Activated T-cell treated with anti-CD3 and anti-CD28 coated beads for 24 hours (primary cell): ENCODE measurements at regions not wholly inside any gene's neighbourhood (a gene's known extent, or its start where the extent isn't known, plus 50 kb on each side); places are given as distances from the start of the nearest gene placed in this dataset.
"Not testable (repeated sequence)": the region's sequence is repeated elsewhere in the genome, so short reads cannot be mapped to it uniquely, and the experiment has no call there.

Source experiments
- DNase-seq: peaks from one replicate; pipeline ENCODE4 v3.0.0-alpha.2; 2020; ENCODE audit warnings: low read depth

GRCh38 chr22:34834541-34834940 lies 231.4 kb upstream of the ISX start:
- not testable (repeated sequence) for DNase-seq

GRCh38 chr22:34841331-34841771 lies 224.6 kb upstream of the ISX start:
- DNase-seq = no peak

- no peak for DNase-seq
Observed at GRCh38 chr22:34841911-34842310, 224.0 kb upstream of the ISX start.

GRCh38 chr22:34842630-34843029 lies 223.3 kb upstream of the ISX start:
- DNase-seq = no peak

GRCh38 chr22:34843743-34844142 lies 222.2 kb upstream of the ISX start:
- DNase-seq = not testable (repeated sequence)

- DNase-seq = no peak
Observed at GRCh38 chr22:34845391-34845790, 220.6 kb upstream of the ISX start.

- DNase-seq = no peak
Observed at GRCh38 chr22:34847072-34847471, 218.9 kb upstream of the ISX start.

- DNase-seq = no peak
Observed at GRCh38 chr22:34849965-34850364, 216.0 kb upstream of the ISX start.

- no peak for DNase-seq
Observed at GRCh38 chr22:34851918-34852662, 213.9 kb upstream of the ISX start.

GRCh38 chr22:34855471-34855870 lies 210.5 kb upstream of the ISX start:
- DNase-seq = no peak

GRCh38 chr22:34858066-34858465 lies 207.9 kb upstream of the ISX start:
- no peak for DNase-seq

- DNase-seq = no peak
Observed at GRCh38 chr22:34861787-34862186, 204.2 kb upstream of the ISX start.

GRCh38 chr22:34866081-34866480 lies 199.9 kb upstream of the ISX start:
- DNase-seq = no peak

- DNase-seq = no peak
Observed at GRCh38 chr22:34866495-34867131, 199.3 kb upstream of the ISX start.

GRCh38 chr22:34877506-34877905 lies 188.5 kb upstream of the ISX start:
- no peak for DNase-seq

- DNase-seq = no peak
Observed at GRCh38 chr22:34878171-34878570, 187.8 kb upstream of the ISX start.

GRCh38 chr22:34879001-34879400 lies 187.0 kb upstream of the ISX start:
- no peak for DNase-seq

- no peak for DNase-seq
Observed at GRCh38 chr22:34880662-34881061, 185.3 kb upstream of the ISX start.

GRCh38 chr22:34881453-34881852 lies 184.5 kb upstream of the ISX start:
- DNase-seq = no peak

- DNase-seq = no peak
Observed at GRCh38 chr22:34885852-34886251, 180.1 kb upstream of the ISX start.

GRCh38 chr22:34886391-34886790 lies 179.6 kb upstream of the ISX start:
- no peak for DNase-seq

GRCh38 chr22:34886812-34887211 lies 179.1 kb upstream of the ISX start:
- DNase-seq = no peak

GRCh38 chr22:34897126-34897525 lies 168.8 kb upstream of the ISX start:
- no peak for DNase-seq

- DNase-seq = no peak
Observed at GRCh38 chr22:34902335-34902734, 163.6 kb upstream of the ISX start.
